B cell (primary cell): ENCODE measurements at regions not wholly inside any gene's neighbourhood (a gene's known extent, or its start where the extent isn't known, plus 50 kb on each side); places are given as distances from the start of the nearest gene placed in this dataset.

ENCODE experiments used
- ATAC-seq: fragments of 200-7000 bp; cut with Tn5 transposase; one replicate; pipeline ENCODE4 v1.10.0; 2021; ENCODE audit warnings: low read depth, mild to moderate bottlenecking, moderate number of reproducible peaks, moderate library complexity
- CTCF ChIA-PET: fragments of 350-600 bp; sonication (Branson Sonifier 250); formaldehyde crosslinking; loops from one replicate; lab custom pipeline; 2021; ENCODE audit warnings: antibody characterized with exemption, inconsistent platforms; lab: Charles Lee
- POLR2A ChIA-PET: fragments of 350-600 bp; sonication (Branson Sonifier 250); formaldehyde crosslinking; loops from one replicate; lab custom pipeline; 2021; ENCODE audit warnings: antibody characterized with exemption; lab: Charles Lee
- DNase-seq: peaks from one replicate; pipeline ENCODE4 v3.0.0; 2013
- H2AFZ ChIP-seq: 2 replicates; pipeline ENCODE4 v1.6.1; 2012; ENCODE audit warnings: mild to moderate bottlenecking, low read depth, low read length; ENCODE audit not compliant: insufficient read depth, poor library complexity, severe bottlenecking
- H3K27ac ChIP-seq, 2 donors: 1 replicate in 1 of 2; 2 replicates in 1 of 2; pipeline ENCODE4 v1.5.1; 2012 to 2013; ENCODE audit warnings: low read length in 2 of 2, mild to moderate bottlenecking in 2 of 2, moderate library complexity in 1 of 2
- H3K27me3 ChIP-seq, 4 experiments: fragments of 200-600 bp in 1 of 4; sonication (generic) in 1 of 4; replicated peaks in 1 of 4; 1 replicate in 2 of 4; 2 replicates in 2 of 4; pipeline versions ENCODE4 v1.6.1 to v1.7.0; 2013 to 2016; ENCODE audit warnings: low read length in 3 of 4, mild to moderate bottlenecking in 2 of 4, mixed read lengths in 1 of 4, moderate library complexity in 1 of 4; ENCODE audit not compliant: insufficient read depth in 4 of 4, control insufficient read depth in 3 of 4; ENCODE audit errors: control extremely low read depth in 1 of 4
- H3K36me3 ChIP-seq, 2 experiments: replicated peaks in 1 of 2; 1 replicate in 1 of 2; 2 replicates in 1 of 2; pipeline versions ENCODE4 v1.6.1 to v1.7.1; 2013; ENCODE audit warnings: low read length in 1 of 2; ENCODE audit not compliant: insufficient read depth in 2 of 2, control insufficient read depth in 1 of 2; ENCODE audit errors: control extremely low read depth in 1 of 2, extremely low read depth in 1 of 2
- H3K4me1 ChIP-seq, 2 donors: fragments of 200-600 bp in 1 of 2; sonication (generic) in 1 of 2; 1 replicate in 1 of 2; 2 replicates in 1 of 2; pipeline versions ENCODE4 v1.5.1 to v1.6.1; 2013 to 2017; ENCODE audit warnings: low read length in 2 of 2; ENCODE audit not compliant: control insufficient read depth in 2 of 2, insufficient read depth in 2 of 2
- H3K4me2 ChIP-seq: replicated peaks from 2 replicates; pipeline ENCODE3; 2012; ENCODE audit warnings: mild to moderate bottlenecking, low read depth, low read length; ENCODE audit not compliant: poor library complexity, severe bottlenecking
- H3K4me3 ChIP-seq, 5 experiments: fragments of 200-600 bp in 1 of 5; sonication (generic) in 1 of 5; 1 replicate in 3 of 5; 2 replicates in 2 of 5; pipeline versions ENCODE4 v1.5.1 to v1.7.0; 2011 to 2016; ENCODE audit warnings: low read length in 4 of 5, mild to moderate bottlenecking in 4 of 5, low read depth in 2 of 5, control low read depth in 1 of 5, moderate library complexity in 1 of 5; ENCODE audit not compliant: insufficient read depth in 1 of 5; ENCODE audit errors: control extremely low read depth in 1 of 5, extremely low read depth in 1 of 5
- H3K79me2 ChIP-seq: fragments of 200-600 bp; sonication (generic); one replicate; pipeline ENCODE4 v1.6.0; 2016; ENCODE audit warnings: low read length; ENCODE audit not compliant: control insufficient read depth, insufficient read depth
- H3K9ac ChIP-seq: fragments of 200-600 bp; sonication (generic); 2 replicates; pipeline ENCODE4 v1.6.1; 2017; ENCODE audit warnings: mild to moderate bottlenecking, low read length, moderate library complexity
- H3K9me3 ChIP-seq, 3 donors: one replicate each; pipeline versions ENCODE4 v1.6.1 to v1.7.1; 2013; ENCODE audit warnings: low read length in 2 of 3; ENCODE audit not compliant: control insufficient read depth in 2 of 3, insufficient read depth in 1 of 3; ENCODE audit errors: control extremely low read depth in 1 of 3
- H4K20me1 ChIP-seq: 2 replicates; pipeline ENCODE4 v1.6.0; 2012; ENCODE audit warnings: mild to moderate bottlenecking, low read length; ENCODE audit not compliant: insufficient read depth, control insufficient read depth, poor library complexity, severe bottlenecking
- H3K27ac Mint-ChIP-seq: one replicate; pipeline ENCODE4 v1.8.0; 2021; ENCODE audit warnings: mixed read lengths
- H3K27me3 Mint-ChIP-seq: one replicate; pipeline ENCODE4 v1.8.0; 2021; ENCODE audit warnings: mixed read lengths
- H3K4me1 Mint-ChIP-seq: one replicate; pipeline ENCODE4 v1.8.0; 2021; ENCODE audit warnings: mixed read lengths
- H3K4me3 Mint-ChIP-seq: one replicate; pipeline ENCODE4 v1.8.0; 2021; ENCODE audit warnings: mixed read lengths
- H3K9me3 Mint-ChIP-seq: one replicate; pipeline ENCODE4 v1.8.0; 2022; ENCODE audit warnings: mixed read lengths; ENCODE audit not compliant: insufficient read depth
- EZH2 ChIP-seq: IDR thresholded peaks from 2 replicates; pipeline ENCODE4 v1.6.1; 2012; ENCODE audit warnings: borderline replicate concordance, low read depth, mild to moderate bottlenecking, moderate library complexity, low read length; ENCODE audit not compliant: insufficient read depth, poor library complexity, severe bottlenecking
- WGBS: methylation state at CpG from one replicate; pipeline ENCODE4 v1.1.5; 2013; ENCODE audit warnings: missing lambda C conversion rate; ENCODE audit not compliant: insufficient coverage; 5-methylcytosine and 5-hydroxymethylcytosine counted together
- intact Hi-C: fragments of 100-400 bp; cut with micrococcal nuclease; formaldehyde crosslinking; loops from one replicate; pipeline ENCODE4 v1.10.0; 2022
- TF ChIP-seq, protein P1 (sequence below): fragments of 200-600 bp; IDR thresholded peaks from one replicate; pipeline ENCODE4 v1.8.0; 2022; ENCODE audit warnings: antibody characterized with exemption, mild to moderate bottlenecking

DNA sequence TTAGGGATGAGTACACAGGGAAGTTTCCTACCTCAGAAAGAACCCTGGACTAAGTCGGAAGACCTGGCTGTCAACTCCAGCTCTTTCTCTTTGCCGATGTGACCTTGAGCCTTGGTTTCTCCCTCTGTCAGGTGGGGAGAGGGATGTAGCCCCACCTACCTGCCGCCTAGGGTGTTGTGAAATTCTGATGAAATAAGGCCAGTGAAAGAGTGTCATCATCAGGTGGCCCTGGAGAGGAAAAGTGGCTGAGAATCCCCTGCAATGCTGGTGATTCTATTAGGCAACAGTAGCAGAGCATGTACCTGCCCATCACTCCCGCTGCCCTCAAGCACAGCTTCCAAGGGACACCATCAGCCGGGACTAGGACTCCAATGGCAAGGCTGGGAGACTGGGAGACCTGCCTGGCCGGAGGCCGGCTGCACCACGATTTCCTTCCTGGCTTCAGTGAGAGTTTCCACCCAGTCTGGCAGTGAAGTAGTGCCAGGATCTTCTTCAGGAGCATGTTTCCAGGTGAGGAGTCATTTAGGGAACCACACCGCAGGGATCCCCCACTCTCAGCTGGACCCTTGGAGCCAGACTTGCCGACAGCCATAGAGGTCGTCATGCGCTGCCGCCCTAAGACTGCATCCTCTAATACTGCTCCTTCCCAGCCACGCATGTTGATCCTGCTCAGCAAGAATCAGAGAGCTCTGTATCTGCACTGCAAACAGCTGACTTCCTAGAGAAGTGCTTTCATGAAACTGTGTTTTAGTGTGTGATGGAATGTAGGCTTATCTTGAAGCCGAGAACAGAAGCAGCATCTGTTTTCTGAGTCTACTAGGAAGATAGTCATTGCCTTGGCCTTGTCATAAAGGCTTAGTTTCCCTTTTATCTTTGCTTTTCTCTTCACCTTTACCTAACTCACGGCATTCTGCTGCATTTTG, 88.0 kb upstream of the F3 start:
- no peak for DNase-seq
- Mint-ChIP-seq H3K27ac (no peak overlapping the region), H3K9me3 (peaks cover 2% of the 10 kb centered on the region), H3K4me3 (no peak overlapping the region), H3K27me3 (peaks cover 20% of the 10 kb centered on the region), H3K4me1 (no peaks in the 10 kb centered on the region)
- H2AFZ ChIP-seq = no peak overlapping the region
- no peak overlapping the region for H3K4me2 ChIP-seq
- H3K9me3 ChIP-seq = peaks cover 0 to 1% (median 0%) of the 10 kb centered on the region in 3 donors
- H3K36me3 ChIP-seq = no peaks in the 10 kb centered on the region
- TF ChIP-seq EZH2 = no peak
- WGBS = 90% methylated on average over 12 of the region's 16 CpGs
- H3K27ac ChIP-seq = no peak overlapping the region
- H3K4me3 ChIP-seq = no peak overlapping the region
- no peak for ATAC-seq
- intact Hi-C loops = no loop called here
- no peaks in the 10 kb centered on the region for H3K79me2 ChIP-seq
- ChIA-PET POLR2A (no interaction called here), CTCF (no interaction called here)
- H4K20me1 ChIP-seq = no peaks in the 10 kb centered on the region
- H3K9ac ChIP-seq = no peak overlapping the region
- no peaks in the 10 kb centered on the region for H3K4me1 ChIP-seq
- no peaks in the 10 kb centered on the region for H3K27me3 ChIP-seq

DNA sequence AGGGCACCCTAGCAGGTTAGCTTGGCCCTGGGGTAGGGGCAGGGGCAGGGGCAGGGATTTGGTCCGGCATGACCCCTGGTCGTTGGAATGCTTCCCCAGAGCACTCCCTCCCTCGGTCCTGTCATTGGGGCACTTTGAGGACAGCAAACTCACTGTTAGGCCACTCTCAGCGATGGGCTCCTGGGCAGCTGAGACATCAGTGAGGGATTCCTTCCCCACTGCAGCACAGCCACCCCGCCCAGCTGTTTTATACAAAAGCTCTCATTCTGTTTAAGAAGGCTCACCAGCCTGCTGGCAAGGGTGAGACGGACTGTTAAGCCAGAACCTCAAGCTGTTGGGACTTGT, 86.9 kb upstream of the F3 start:
- ChIA-PET POLR2A (no interaction called here), CTCF (no interaction called here)
- TF ChIP-seq, protein P1, sequence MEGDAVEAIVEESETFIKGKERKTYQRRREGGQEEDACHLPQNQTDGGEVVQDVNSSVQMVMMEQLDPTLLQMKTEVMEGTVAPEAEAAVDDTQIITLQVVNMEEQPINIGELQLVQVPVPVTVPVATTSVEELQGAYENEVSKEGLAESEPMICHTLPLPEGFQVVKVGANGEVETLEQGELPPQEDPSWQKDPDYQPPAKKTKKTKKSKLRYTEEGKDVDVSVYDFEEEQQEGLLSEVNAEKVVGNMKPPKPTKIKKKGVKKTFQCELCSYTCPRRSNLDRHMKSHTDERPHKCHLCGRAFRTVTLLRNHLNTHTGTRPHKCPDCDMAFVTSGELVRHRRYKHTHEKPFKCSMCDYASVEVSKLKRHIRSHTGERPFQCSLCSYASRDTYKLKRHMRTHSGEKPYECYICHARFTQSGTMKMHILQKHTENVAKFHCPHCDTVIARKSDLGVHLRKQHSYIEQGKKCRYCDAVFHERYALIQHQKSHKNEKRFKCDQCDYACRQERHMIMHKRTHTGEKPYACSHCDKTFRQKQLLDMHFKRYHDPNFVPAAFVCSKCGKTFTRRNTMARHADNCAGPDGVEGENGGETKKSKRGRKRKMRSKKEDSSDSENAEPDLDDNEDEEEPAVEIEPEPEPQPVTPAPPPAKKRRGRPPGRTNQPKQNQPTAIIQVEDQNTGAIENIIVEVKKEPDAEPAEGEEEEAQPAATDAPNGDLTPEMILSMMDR = no peak
- TF ChIP-seq EZH2 = no peak
- Histone ChIP-seq H3K27ac (no peak overlapping the region), H3K9ac (no peak overlapping the region), H3K27me3 (no peaks in the 10 kb centered on the region), H3K79me2 (no peaks in the 10 kb centered on the region), H4K20me1 (no peaks in the 10 kb centered on the region), H3K36me3 (no peaks in the 10 kb centered on the region), H3K4me1 (no peaks in the 10 kb centered on the region), H3K9me3 (peaks cover 0 to 1% (median 0%) of the 10 kb centered on the region in 3 donors), H3K4me3 (no peak overlapping the region), H3K4me2 (no peak overlapping the region), H2AFZ (no peak overlapping the region)
- Mint-ChIP-seq H3K27me3 (peaks cover 14% of the 10 kb centered on the region), H3K4me1 (no peaks in the 10 kb centered on the region), H3K9me3 (peaks cover 2% of the 10 kb centered on the region), H3K27ac (no peak overlapping the region), H3K4me3 (no peak overlapping the region)
- intact Hi-C loops = no loop called here
- DNase-seq (no peak), ATAC-seq (no peak)
- 86% methylated on average over 5 of the region's 6 CpGs for WGBS
